C1 segment of cervical spinal cord (tissue), 14 donors: ENCODE measurements at regions not wholly inside any gene's neighbourhood (a gene's known extent, or its start where the extent isn't known, plus 50 kb on each side); places are given as distances from the start of the nearest gene placed in this dataset.
"Not testable (repeated sequence)": the region's sequence is repeated elsewhere in the genome, so short reads cannot be mapped to it uniquely, and the experiment has no call there.

ENCODE experiments used
- DNase-seq, 14 donors: peaks; one replicate each; lab custom pipeline; 2025; lab: John Stamatoyannopoulos, UW

DNA sequence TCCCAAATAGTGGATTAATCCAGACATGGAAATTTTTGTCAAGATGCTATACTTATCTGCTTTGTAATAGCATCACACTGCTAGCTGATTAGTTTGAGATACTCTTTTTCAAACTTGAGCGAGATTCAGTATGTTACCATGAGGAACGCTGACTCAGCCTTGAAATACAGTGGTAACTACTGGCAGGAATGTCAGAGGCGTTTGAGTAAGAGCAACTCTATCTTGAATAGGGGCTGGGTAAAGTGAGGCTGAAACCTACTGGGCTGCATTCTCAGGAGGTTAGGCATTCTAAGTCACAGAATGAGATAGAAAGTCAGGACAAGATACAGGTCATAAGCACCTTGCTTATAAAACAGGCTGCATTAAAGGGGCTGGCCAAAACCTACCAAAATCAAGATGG is 2519.6 kb downstream of the ARAP2 start:
- no peak for DNase-seq

DNA sequence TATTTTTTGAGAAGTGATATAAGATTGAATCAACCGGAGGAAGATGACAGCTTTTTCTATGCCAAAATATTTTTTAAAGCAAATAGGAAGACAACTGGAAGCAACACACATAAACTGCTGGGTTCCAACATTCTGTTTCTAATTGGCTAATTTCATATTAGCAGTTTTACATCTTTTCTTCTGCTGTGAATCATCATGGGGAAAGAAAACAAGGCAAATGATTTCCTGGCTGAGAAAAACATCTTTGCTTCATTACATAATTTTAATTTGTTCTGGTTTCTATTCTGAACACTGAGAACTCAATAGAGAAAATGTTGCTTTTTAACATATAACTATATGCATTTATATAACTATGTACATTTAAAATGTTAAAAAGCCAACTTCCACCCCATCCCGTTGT is 2518.5 kb downstream of the ARAP2 start:
- no peak for DNase-seq

DNA sequence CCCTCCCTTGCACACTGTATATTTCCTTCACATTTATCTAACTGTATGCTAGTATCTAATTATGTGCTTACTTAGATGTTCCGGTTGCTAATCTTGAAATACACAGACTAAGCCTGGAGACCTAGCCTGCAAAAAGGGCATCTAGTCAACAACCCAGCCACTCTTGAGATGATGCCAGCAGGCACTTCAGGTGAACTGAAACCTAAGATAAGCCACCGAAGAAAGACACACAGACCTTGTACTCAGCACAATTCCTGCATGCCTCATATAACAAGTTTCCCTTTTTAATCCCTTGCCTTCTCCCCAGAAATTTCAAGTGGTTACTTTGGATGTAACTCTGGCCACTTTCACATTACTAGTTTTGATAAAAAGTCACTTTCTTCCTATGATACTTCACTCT is 2506.6 kb downstream of the ARAP2 start:
- no peak for DNase-seq

DNA sequence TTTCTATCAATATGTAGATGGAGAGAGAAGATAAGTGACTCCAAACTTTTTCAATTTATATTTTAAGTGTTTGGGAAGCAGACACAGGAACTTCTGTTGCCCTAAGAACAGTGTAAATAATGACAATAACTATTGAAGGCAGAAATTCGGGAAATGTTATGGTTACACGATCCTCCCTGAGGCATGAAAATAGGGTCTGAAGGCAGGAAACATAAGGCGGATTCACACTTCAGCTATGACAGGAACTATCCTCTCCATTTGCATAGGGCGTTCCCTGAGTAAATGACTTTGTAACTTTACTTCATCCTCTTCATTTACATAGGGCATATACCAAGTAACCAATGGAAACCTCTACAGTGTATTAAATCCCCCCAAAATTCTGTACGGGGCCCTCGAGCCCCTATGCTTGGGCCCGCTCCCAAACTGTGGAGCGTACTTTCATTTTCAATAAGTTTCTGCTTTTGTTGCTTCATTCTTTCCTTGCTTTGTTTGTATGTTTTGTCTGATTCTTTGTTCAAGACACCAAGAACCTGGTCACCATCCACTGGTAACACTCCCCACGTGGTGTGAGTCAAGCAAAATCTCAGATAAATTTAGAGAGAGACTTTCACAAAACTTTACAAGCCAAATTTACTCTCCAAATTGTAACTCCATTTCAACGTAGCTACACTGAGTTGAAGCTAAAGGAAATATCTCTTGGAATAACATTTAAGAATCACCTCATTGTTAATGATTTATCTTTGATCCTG is 2504.3 kb downstream of the ARAP2 start:
- DNase-seq = no peak

DNA sequence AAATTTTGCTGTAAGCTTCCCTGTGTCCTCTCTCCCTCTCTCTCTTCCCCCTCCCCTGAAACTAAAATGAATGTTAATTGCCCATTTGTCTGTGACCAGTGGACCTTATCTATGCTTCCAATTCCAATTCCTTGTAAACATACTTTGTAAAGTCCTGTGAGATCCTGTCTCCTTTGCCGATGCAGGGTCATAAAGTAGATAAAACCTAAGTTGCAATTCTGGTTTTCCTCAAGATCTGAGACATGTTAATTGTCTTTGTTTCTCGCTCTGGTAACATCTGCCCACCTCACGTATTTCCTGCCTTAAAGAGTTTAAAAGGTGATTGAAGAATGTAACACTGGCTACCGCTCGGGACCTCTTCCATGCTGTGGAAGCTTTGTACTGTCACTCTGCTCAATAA is 2503.4 kb downstream of the ARAP2 start:
- not testable (repeated sequence) for DNase-seq

DNA sequence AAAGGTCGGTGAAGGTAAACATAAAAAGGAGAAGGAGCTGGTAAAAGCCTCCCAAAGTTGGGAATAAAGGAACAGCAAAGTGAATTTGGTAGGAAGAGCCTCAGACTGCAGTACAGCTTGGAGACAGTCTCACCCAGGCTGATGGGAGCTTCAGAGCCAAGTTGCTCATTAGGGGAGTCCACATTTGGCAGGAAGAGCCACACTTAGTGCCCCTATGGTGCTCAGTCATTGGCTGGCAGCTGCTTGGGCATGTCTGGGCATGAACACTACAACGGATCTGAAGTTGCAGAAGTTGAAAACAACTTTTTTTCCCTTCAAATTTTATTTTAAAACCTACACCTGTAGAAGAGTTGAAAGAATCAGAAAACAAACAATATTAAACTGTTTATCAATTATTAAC is 2497.3 kb downstream of the ARAP2 start:
- no peak for DNase-seq

DNA sequence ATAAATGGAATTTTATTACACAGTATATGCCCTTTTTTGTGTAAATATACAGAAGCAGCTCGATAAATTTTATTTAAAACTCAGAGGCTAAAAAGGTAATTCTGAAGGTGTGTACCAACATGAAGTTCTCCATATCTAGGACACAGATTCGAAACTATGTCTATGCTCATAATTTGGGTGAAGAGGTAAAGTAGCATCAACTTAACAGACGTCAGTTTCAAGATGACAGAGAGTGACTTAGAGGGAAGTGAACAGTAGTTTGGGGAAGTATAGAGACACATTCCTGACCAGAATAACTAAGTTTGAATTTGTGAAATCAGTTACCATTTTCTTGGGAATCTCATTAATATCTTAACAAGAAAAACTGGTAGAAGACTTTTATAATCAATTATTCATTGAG is 2493.3 kb downstream of the ARAP2 start:
- no peak for DNase-seq

DNA sequence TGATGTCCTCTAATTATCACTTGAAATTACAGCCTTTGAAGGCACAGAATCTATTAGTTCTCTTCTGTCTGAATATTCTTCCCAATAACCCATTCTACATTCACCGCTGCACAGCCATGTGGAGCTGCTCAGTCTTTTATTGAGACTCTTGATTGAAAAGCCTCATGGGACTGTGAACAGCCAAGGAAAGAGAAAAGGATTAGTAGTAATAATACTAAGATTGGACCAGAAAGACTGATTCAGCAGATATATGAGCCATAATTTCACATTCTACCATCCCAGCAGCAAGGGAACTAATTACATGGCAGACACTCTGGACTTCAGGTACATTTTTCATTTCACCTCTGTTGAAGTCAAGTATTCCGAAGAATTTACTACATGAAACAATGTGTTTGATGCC is 2471.7 kb downstream of the ARAP2 start:
- DNase-seq = no peak

DNA sequence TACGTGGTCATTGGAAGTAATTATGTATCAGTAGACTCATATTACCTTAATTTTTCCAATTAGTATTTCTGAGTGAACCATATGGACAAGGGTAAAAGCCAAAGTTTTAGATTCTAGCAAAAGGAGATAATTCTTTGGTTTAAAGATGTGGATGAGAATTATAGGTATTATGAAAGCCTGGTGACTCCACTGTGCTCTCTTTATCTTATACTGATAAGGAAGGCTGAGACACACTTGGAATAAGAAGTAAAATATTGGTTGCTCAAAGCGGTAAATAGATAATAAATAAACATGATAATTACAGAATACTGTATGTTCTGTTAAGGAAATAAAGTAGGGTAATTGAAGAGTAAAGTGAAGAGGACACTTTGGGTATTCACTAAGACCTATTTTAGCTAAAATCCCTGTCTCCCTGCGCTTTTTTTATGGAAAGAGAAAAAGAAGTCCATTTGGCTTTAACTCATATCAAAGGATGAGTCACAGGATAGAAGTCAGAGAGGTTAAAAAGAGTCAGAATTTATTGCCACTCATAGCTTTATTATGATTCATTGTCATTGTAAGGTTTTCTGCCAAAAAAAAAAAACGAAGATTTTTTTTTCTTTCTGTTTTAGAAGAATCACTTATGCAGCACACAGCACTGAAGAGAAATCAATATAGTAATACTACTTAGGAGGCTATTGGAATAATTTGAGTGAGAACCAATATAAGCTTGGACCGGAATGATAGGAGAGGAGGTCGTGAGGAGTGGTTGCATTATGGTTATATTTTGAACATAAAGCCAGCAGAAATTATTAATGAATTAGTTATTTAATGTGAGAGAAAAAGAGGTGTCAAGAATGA is 2463.1 kb downstream of the ARAP2 start:
- no peak for DNase-seq

DNA sequence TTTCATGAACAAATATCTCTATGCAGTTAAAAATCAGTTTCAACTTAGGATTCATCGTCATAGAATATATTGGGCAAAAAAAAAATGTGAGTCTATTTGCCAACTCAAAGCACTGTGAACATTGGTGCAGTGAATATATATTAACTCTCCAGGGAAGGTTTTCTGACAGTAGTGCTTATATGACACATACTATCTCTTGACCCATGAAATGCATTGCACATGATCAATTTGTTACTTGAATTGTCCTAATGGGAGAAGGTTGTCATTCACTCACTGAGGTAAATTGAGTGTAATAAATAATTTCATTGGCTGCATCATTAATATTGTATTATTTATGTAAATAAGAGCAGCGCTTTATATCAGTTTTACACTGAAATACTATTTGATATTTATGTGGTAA is 2458.5 kb downstream of the ARAP2 start:
- no peak for DNase-seq

DNA sequence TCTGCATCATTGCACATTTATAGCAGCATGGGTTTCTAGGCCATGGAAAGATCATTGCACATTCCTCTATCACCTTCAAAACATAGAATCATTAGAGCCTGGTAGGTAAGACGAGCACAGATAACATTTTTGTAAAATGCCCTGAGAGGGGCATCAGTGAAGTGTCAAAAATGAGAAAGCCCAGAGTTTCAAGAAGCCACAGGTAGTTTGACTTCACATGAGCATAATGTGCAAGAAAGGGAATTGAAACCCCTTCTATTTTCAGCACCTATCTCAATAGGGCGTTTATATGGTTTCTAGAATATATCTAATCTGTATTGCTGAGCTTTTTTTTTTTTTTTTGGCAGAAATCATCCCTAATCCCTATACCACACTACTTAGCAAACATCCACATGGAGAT is 2441.7 kb downstream of the ARAP2 start:
- DNase-seq = no peak

DNA sequence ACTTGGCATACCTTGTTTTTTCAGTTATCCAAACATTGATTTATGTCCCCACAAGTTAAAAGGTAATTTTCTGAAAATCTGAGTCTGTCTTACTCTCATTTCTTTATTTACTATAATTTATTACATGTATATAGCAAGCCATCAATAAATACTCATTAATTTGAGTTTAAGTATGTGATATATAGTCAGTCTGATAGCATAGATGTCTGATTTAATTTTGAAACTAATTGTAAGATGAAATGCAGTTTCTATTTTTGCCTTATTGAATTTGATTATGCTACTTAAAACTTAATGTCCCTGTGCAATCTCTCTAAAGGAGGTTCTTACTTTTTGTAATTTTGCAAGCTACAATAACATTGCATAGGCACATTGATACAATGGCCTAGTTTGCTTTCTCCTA is 2418.6 kb downstream of the ARAP2 start:
- DNase-seq = no peak

DNA sequence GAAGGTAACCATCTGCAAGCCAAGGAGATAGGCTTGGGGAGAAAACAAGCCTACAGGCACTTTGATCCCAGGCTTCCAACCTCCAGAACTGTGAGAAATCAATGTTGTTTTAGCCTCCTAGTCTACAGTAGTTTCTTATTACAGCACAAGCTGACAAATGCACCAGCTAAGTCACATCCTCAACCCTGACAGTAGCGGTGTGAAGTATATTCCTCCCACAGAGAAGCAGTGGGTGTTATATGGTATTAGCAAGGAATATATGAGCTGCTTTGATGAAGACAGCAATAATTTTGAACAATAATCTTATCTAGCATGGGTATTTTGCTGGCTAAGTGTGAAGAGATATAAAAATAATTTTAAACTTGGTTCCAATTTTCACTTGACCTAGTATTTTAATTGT is 2415.0 kb downstream of the ARAP2 start:
- not testable (repeated sequence) for DNase-seq

DNA sequence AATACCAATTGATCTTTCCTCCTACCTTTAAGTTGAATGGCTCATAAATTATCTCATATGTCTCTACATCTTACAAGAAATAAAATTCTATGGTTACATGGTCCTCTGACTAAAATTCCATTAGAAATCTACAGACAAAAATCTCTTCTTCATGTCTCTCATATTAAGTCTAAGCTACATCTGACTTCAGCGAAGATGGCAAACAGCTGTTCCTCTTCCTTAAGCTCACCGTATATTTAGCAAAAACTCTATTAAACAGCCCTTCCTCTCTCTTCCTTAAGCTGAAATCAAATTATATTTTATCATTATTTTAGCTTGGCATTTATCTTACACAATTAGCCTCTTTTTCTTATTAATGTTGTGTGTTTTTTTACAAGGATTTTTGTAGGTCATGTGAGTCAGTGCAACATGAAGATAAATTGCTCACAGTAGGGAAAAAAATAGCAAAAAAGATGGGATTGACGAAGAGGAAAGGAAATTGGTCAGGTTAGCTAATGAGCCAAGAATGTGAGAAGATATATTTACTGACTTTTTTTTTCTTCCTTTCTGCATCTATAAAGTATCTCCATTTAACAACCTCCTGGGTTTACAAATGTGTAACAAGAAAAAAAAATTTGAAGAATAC is 2412.8 kb downstream of the ARAP2 start:
- no peak for DNase-seq

DNA sequence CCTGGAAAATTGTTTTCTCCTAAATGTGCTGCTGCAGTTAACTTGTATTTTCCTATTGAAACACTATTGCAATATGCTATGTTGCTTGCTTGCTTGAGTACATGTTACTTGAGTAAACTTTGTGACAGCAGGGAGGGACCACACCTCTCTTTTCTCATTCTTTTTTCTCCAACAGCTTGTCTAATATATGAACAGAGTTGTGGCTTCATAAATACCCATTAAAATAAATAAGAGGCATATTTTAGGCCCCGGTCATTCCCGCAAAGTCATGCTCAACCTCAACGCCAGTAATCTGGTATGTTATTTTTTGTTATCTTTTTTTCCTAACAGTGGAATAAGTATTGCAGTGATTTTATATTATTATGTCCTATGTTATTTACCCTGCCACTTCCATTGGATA is 2408.6 kb downstream of the ARAP2 start:
- not testable (repeated sequence) for DNase-seq

DNA sequence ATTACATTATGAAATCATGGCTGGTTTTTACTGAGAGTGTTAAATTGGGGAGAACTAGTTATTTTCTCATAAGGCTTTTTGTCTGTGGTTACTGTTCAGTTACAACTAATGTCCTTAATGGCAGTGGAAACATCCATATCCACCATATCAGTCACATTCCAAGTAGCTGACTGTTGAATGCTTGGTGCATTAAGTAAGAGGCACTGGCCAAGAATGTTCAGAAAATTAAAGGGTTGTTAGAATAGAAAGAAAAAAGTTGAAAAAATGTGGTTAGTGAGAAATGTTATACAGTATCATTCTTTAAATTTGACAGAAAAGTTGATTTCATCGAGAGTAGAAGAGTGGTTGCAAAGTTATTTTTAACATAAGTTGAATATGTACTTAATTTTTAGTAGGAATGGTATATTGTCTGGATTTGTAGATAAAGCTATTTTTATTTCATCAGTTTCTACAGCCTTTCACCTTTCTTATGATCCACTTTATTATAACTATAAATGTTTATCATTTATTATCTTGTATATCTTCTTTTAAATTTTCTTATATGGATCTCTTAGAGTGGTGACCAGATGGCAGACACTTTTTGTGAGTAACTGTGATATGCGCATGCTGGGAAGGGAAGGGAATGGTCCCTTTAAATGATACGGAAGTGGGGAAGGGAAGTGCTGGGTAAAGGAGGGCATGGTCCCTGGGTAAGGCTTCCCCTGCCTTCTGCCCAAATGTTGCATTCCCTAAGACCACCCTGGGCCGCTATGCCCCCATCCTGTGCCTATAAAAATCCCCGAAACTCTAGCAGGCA is 2407.1 kb downstream of the ARAP2 start:
- DNase-seq = no peak

DNA sequence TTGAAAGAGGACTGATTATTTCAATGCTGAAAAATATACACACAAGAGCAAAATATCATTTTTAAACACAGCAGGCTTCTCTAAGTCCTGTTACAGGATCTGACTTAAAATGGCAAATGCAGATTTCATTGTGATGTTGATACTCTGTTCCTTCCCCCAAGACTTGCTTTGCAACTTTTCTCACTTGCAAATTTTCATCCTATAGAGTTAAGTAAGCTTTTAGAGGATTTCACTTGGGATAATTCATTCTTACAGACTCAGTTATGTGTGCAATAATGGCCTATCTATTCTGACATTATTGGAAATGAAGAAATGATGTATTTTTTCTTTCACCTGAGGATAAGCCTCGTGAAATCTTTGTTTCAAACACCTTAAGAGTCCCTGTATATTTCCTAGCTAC is 2403.2 kb downstream of the ARAP2 start:
- DNase-seq = no peak

DNA sequence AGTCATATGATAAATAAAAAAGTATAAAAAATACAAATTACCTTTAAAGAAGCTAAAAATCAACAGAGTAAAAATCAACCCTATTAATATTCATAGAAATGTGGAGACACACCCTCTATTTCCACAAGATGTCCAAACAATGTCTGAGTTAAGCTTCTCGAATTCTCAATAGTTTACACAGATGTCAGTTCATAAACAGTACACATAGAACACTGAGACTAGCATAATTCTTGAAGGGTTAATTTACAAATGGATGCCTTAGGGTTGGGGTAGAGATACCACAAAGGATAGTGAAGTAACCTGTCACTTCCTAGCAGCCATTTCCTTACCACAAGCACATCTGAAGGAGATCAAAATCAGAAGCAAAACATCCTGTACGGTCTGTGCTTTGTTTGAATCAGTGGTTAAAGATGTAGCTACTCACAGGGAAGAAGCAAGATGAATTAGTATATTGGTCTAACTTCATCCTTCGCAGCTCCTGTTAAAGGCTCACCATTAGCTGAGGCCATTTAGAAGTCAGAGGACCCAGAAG is 2393.9 kb downstream of the ARAP2 start:
- no peak for DNase-seq

DNA sequence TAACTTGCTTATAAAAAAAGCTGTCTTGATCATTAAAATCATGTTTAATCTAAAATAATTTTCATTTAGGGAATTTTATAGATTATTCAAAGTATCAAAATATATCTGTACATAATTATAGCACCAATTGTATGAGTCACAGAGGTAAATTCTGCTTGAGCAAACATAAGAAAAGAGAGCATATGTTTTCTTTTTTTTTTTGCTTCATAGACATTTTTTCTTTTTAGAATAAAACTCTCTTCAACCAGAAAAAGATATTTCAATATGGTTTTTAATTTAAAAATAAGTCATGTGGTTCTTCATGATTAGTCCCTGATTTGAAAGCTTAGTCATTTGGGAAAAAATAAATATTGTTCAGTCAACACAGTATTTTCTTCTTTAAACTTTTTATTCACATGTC is 2390.6 kb downstream of the ARAP2 start:
- DNase-seq = not testable (repeated sequence)

DNA sequence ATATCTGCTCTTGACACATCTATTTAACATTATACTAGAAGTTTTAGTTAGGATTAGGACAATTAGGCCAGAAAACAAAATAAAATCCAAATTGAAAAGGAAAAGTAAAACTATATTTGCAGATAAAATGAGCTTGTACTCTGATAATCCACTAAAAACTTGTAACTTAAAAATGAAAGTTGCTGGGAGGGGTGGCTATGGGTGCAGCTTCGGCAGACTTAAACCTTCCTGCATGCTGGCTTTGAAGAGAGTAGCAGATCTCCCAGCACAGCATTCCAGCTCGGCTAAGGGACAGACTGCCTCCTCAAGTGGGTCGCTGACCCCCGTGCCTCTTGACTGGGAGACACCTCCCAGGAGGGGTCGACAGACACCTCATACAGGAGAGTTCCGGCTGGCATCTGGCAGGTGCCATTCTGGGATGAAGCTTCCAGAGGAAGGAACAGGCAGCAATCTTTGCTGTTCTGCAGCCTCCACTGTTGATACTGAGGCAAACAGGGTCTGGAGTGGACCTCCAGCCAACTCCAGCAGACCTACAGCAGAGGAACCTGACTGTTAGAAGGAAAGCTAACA is 2379.9 kb downstream of the ARAP2 start:
- no peak for DNase-seq

DNA sequence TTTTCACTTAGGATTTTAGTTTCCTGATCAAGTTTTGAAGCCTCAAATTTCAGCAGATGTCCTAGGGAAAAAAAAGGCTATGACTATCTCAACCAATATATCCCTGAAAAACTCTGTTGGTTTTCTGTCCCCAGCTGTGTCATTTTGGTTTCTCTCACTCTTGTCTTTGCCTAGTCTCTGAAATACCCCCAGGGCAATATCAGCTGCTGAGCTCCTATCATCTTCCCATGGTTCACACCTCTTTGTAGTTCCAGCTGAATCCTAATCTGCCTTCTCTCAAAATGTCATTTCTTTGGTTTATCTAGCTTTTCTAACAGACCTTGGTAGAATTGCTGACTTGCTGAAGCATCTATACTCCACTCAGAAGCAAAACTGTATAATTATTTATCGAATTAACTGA is 2370.5 kb downstream of the ARAP2 start:
- DNase-seq = no peak
